WTC11 (cell line): ENCODE measurements at regions not wholly inside any gene's neighbourhood (a gene's known extent, or its start where the extent isn't known, plus 50 kb on each side); places are given as distances from the start of the nearest gene placed in this dataset.
A peak's percentile ranks its signal among the peaks of the same experiment; 100 is the strongest.

Experiments
- ATAC-seq: fragments of 200-7000 bp; cut with Tn5 transposase; 2 replicates; pipeline ENCODE4 v1.10.0; 2021; ENCODE audit warnings: mild to moderate bottlenecking, moderate library complexity
- CTCF ChIA-PET: fragments of 300-600 bp; sonication (Branson Sonifier 250); formaldehyde crosslinking; loops from one replicate; lab custom pipeline; 2021; ENCODE audit warnings: antibody characterized with exemption; lab: Charles Lee
- POLR2A ChIA-PET: fragments of 350-600 bp; sonication (Branson Sonifier 250); formaldehyde crosslinking; loops from one replicate; lab custom pipeline; 2021; ENCODE audit warnings: antibody characterized with exemption; lab: Charles Lee
- DNase-seq: peaks from one replicate; pipeline ENCODE4 v3.0.0; 2021; ENCODE audit warnings: low spot score
- H3K27ac Mint-ChIP-seq: 2 replicates; pipeline ENCODE4 v1.8.0; 2021; ENCODE audit warnings: mixed read lengths
- H3K27me3 Mint-ChIP-seq: 2 replicates; pipeline ENCODE4 v1.8.0; 2021; ENCODE audit warnings: low read depth, mild to moderate bottlenecking, moderate library complexity, mixed read lengths
- H3K36me3 Mint-ChIP-seq: 2 replicates; pipeline ENCODE4 v1.8.0; 2021; ENCODE audit warnings: mixed read lengths
- H3K4me1 Mint-ChIP-seq: 2 replicates; pipeline ENCODE4 v1.8.0; 2022; ENCODE audit warnings: mixed read lengths
- H3K4me3 Mint-ChIP-seq: 2 replicates; pipeline ENCODE4 v1.8.0; 2021; ENCODE audit warnings: mild to moderate bottlenecking, moderate library complexity, mixed read lengths
- H3K9me3 Mint-ChIP-seq: 2 replicates; pipeline ENCODE4 v1.8.0; 2021; ENCODE audit warnings: mixed read lengths
- AR ChIP-seq: fragments of 250-450 bp; sonication (Bioruptor Pico); IDR thresholded peaks from 2 replicates; pipeline ENCODE4 v1.9.0; 2021; ENCODE audit warnings: mild to moderate bottlenecking
- CBFB ChIP-seq: sonication (generic); formaldehyde crosslinking; IDR thresholded peaks from 2 replicates; pipeline ENCODE4 v1.8.1; 2022; ENCODE audit warnings: mild to moderate bottlenecking, low read depth, missing genetic modification reagents
- CREB1 ChIP-seq: sonication (generic); formaldehyde crosslinking; IDR thresholded peaks from 2 replicates; pipeline ENCODE4 v1.8.0; 2023; ENCODE audit warnings: mild to moderate bottlenecking, missing genetic modification reagents
- E2F4 ChIP-seq: sonication (generic); formaldehyde crosslinking; IDR thresholded peaks from 2 replicates; pipeline ENCODE4 v1.8.1; 2022; ENCODE audit warnings: low read depth, mild to moderate bottlenecking, moderate library complexity, missing genetic modification reagents, borderline replicate concordance
- E2F5 ChIP-seq: sonication (generic); formaldehyde crosslinking; IDR thresholded peaks from 2 replicates; pipeline ENCODE4 v1.8.1; 2022; ENCODE audit warnings: mild to moderate bottlenecking, moderate library complexity, missing genetic modification reagents
- IRF1 ChIP-seq: sonication (generic); formaldehyde crosslinking; IDR thresholded peaks from 2 replicates; pipeline ENCODE4 v1.8.0; 2023; ENCODE audit warnings: missing genetic modification reagents
- MXD4 ChIP-seq: fragments of 250-450 bp; sonication (Bioruptor Pico); IDR thresholded peaks from 2 replicates; pipeline ENCODE4 v1.8.0; 2021; ENCODE audit warnings: mild to moderate bottlenecking, moderate library complexity, borderline replicate concordance
- OVOL2 ChIP-seq: fragments of 250-450 bp; sonication (Bioruptor Pico); IDR thresholded peaks from 2 replicates; pipeline ENCODE4 v1.9.0; 2021; ENCODE audit warnings: mild to moderate bottlenecking, borderline replicate concordance
- STAT6 ChIP-seq: sonication (generic); formaldehyde crosslinking; conservative IDR thresholded peaks from 2 replicates; pipeline ENCODE4 v1.8.1; 2023; ENCODE audit warnings: mild to moderate bottlenecking, low read depth, missing genetic modification reagents, moderate library complexity
- TCF7 ChIP-seq: sonication (generic); formaldehyde crosslinking; IDR thresholded peaks from 2 replicates; pipeline ENCODE4 v1.8.0; 2022; ENCODE audit warnings: mild to moderate bottlenecking, low read depth, missing genetic modification reagents, moderate library complexity
- TP53 ChIP-seq: sonication (generic); formaldehyde crosslinking; IDR thresholded peaks from 2 replicates; pipeline ENCODE4 v1.8.1; 2023; ENCODE audit warnings: mild to moderate bottlenecking, missing genetic modification reagents
- USF2 ChIP-seq: sonication (generic); formaldehyde crosslinking; IDR thresholded peaks from 2 replicates; pipeline ENCODE4 v1.8.1; 2023; ENCODE audit warnings: mild to moderate bottlenecking, missing genetic modification reagents, moderate library complexity
- ZBTB21 ChIP-seq: sonication (generic); formaldehyde crosslinking; IDR thresholded peaks from 2 replicates; pipeline ENCODE4 v1.8.1; 2023; ENCODE audit warnings: mild to moderate bottlenecking, missing genetic modification reagents, borderline replicate concordance
- ZBTB43 ChIP-seq: sonication (generic); formaldehyde crosslinking; IDR thresholded peaks from 2 replicates; pipeline ENCODE4 v1.8.1; 2023; ENCODE audit warnings: mild to moderate bottlenecking, missing genetic modification reagents
- ZNF416 ChIP-seq: fragments of 250-450 bp; sonication (Bioruptor Pico); IDR thresholded peaks from 2 replicates; pipeline ENCODE4 v1.9.0; 2021; ENCODE audit warnings: mild to moderate bottlenecking, inconsistent platforms
- ZNF512 ChIP-seq: sonication (generic); formaldehyde crosslinking; IDR thresholded peaks from 2 replicates; pipeline ENCODE4 v1.8.1; 2022; ENCODE audit warnings: missing genetic modification reagents, borderline replicate concordance

- no peak overlapping the region for H3K27ac Mint-ChIP-seq
- H3K36me3 Mint-ChIP-seq: no peaks in the 10 kb centered on the region
- POLR2A ChIA-PET: no interaction called here
- peaks cover 5% of the 10 kb centered on the region for H3K4me1 Mint-ChIP-seq
- no peak for ATAC-seq
- CTCF ChIA-PET: no interaction called here
- TF ChIP-seq AR (CRISPR knock-in tag) (no peak), STAT6 (no peak), ZNF512 (no peak), ZNF416 (no peak), CBFB (no peak)
- H3K9me3 Mint-ChIP-seq: peaks cover 8% of the 10 kb centered on the region
- DNase-seq: no peak
- no peak overlapping the region for H3K4me3 Mint-ChIP-seq
- no peaks in the 10 kb centered on the region for H3K27me3 Mint-ChIP-seq
Observed at GRCh38 chr9:73816905-73817304, 665.2 kb downstream of the ANXA1 start.

GRCh38 chr9:73824671-73825070 lies 672.5 kb upstream of the RORB start:
- Mint-ChIP-seq H3K27me3 (no peaks in the 10 kb centered on the region), H3K9me3 (peaks cover 4% of the 10 kb centered on the region), H3K4me3 (no peak overlapping the region), H3K4me1 (peaks cover 19% of the 10 kb centered on the region), H3K27ac (peak overlapping the region; percentile 77), H3K36me3 (no peaks in the 10 kb centered on the region)
- POLR2A ChIA-PET: interaction anchor here (0.6 kb wide), 1 partner anchor 18 kb away, joined by 3 read pairs; no protein-coding TSS in a partner anchor
- CTCF ChIA-PET: interaction anchor here (1.0 kb wide), 1 partner anchor 15 kb away, joined by 3 read pairs; no protein-coding TSS in a partner anchor
- DNase-seq (no peak), ATAC-seq (peak; percentile 100)
- no peak for TF ChIP-seq ZBTB43 (CRISPR knock-in tag)
- no peak for TF ChIP-seq AR (CRISPR knock-in tag)
- no peak for TF ChIP-seq E2F4 (CRISPR knock-in tag)
- no peak for TF ChIP-seq CREB1 (CRISPR knock-in tag)
- TF ChIP-seq OVOL2 (CRISPR knock-in tag): no peak
- no peak for TF ChIP-seq TP53 (CRISPR knock-in tag)
- no peak for TF ChIP-seq CBFB
- TF ChIP-seq ZBTB21 (CRISPR knock-in tag): no peak
- no peak for TF ChIP-seq TCF7 (CRISPR knock-in tag)
- no peak for TF ChIP-seq MXD4 (CRISPR knock-in tag)
- TF ChIP-seq IRF1: no peak
- no peak for TF ChIP-seq USF2 (CRISPR knock-in tag)
- TF ChIP-seq E2F5 (CRISPR knock-in tag): no peak
